HEK293 (cell line): ENCODE measurements at regions not wholly inside any gene's neighbourhood (a gene's known extent, or its start where the extent isn't known, plus 50 kb on each side); places are given as distances from the start of the nearest gene placed in this dataset.

ENCODE experiments used
- REPIN1 ChIP-seq: fragments of 450-650 bp; formaldehyde crosslinking; IDR thresholded peaks from 2 replicates; pipeline ENCODE4 v1.5.1; 2017; ENCODE audit warnings: missing biosample characterization, missing genetic modification characterization, low read depth
- ZFP3 ChIP-seq: fragments of 450-650 bp; formaldehyde crosslinking; IDR thresholded peaks from 2 replicates; pipeline ENCODE4 v1.5.1; 2016; ENCODE audit warnings: low read depth, missing biosample characterization, missing genetic modification characterization
- ZSCAN30 ChIP-seq: fragments of 450-650 bp; IDR thresholded peaks from 2 replicates; pipeline ENCODE4 v1.5.1; 2018; ENCODE audit warnings: missing biosample characterization, mild to moderate bottlenecking, missing genetic modification characterization, moderate library complexity
- TF ChIP-seq, protein P1 (sequence below): fragments of 450-650 bp; formaldehyde crosslinking; IDR thresholded peaks from 2 replicates; pipeline ENCODE4 v1.5.1; 2016; ENCODE audit warnings: missing biosample characterization, missing genetic modification characterization

DNA sequence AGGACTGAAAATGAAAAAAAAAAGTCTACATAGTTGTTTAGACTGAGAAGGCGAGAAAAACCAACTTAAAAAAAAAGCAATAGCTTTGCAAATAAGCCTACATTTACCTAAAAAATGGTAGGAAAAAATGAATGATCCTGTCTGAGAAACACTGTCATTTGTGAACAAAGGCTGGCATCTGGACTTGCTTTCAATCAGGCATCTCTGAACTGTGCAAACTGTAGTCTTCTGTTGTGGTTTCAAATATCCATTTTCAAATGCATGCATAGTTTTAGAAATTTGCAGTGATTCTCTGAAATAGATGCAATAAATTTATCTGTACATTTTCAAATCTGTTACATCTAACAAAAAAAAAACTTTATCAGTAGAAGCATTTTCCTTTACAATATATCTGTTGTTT, 106.1 kb upstream of the LUZP2 start:
- TF ChIP-seq, protein P1, sequence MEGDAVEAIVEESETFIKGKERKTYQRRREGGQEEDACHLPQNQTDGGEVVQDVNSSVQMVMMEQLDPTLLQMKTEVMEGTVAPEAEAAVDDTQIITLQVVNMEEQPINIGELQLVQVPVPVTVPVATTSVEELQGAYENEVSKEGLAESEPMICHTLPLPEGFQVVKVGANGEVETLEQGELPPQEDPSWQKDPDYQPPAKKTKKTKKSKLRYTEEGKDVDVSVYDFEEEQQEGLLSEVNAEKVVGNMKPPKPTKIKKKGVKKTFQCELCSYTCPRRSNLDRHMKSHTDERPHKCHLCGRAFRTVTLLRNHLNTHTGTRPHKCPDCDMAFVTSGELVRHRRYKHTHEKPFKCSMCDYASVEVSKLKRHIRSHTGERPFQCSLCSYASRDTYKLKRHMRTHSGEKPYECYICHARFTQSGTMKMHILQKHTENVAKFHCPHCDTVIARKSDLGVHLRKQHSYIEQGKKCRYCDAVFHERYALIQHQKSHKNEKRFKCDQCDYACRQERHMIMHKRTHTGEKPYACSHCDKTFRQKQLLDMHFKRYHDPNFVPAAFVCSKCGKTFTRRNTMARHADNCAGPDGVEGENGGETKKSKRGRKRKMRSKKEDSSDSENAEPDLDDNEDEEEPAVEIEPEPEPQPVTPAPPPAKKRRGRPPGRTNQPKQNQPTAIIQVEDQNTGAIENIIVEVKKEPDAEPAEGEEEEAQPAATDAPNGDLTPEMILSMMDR (tag by site-specific recombination), result no peak
- TF ChIP-seq ZFP3 (tag by site-specific recombination) (no peak), REPIN1 (tag by site-specific recombination) (no peak), ZSCAN30 (tag by site-specific recombination) (no peak)
